Kidney (tissue), 13 donors: ENCODE measurements at regions not wholly inside any gene's neighbourhood (a gene's known extent, or its start where the extent isn't known, plus 50 kb on each side); places are given as distances from the start of the nearest gene placed in this dataset.

ENCODE experiments used
- DNase-seq, 5 donors: peaks; one replicate each; pipeline ENCODE4 v3.0.0-alpha.2; 2013 to 2020
- FAIRE-seq: peaks from 2 replicates; lab custom pipeline; 2012; peaks lifted over from hg19 to GRCh38; lab: Jason Lieb, UNC
- H3K27ac ChIP-seq, 2 donors: one replicate each; pipeline ENCODE4 v1.7.0; 2013; ENCODE audit warnings: low read depth in 2 of 2, low read length in 2 of 2, inconsistent platforms in 1 of 2
- H3K27me3 ChIP-seq: one replicate; pipeline ENCODE4 v1.7.1; 2013; ENCODE audit warnings: low read length, inconsistent platforms; ENCODE audit not compliant: control insufficient read depth, insufficient read depth
- H3K36me3 ChIP-seq, 3 donors: one replicate each; pipeline versions ENCODE4 v1.7.0 to v1.7.1; 2013; ENCODE audit warnings: low read length in 3 of 3, control low read depth in 1 of 3, inconsistent platforms in 1 of 3; ENCODE audit not compliant: insufficient read depth in 3 of 3, control insufficient read depth in 2 of 3
- H3K4me1 ChIP-seq, 3 donors: one replicate each; pipeline versions ENCODE4 v1.7.0 to v1.7.1; 2013; ENCODE audit warnings: low read length in 3 of 3, inconsistent platforms in 1 of 3, low read depth in 1 of 3; ENCODE audit not compliant: control insufficient read depth in 2 of 3, insufficient read depth in 2 of 3
- H3K4me3 ChIP-seq, 3 donors: one replicate each; pipeline versions ENCODE4 v1.7.0 to v1.8.1; 2013; ENCODE audit warnings: low read length in 3 of 3, control low read depth in 1 of 3, inconsistent platforms in 1 of 3
- H3K9ac ChIP-seq, 3 donors: one replicate each; pipeline versions ENCODE4 v1.7.0 to v1.7.1; 2013; ENCODE audit warnings: low read length in 3 of 3, control low read depth in 1 of 3, inconsistent platforms in 1 of 3
- H3K9me3 ChIP-seq, 3 donors: one replicate each; pipeline versions ENCODE4 v1.7.0 to v1.7.1; 2013; ENCODE audit warnings: low read length in 3 of 3, control low read depth in 1 of 3, inconsistent platforms in 1 of 3; ENCODE audit not compliant: control insufficient read depth in 2 of 3, insufficient read depth in 1 of 3
- intact Hi-C: fragments of 100-400 bp; cut with DNase I; formaldehyde crosslinking; loops from one replicate; pipeline ENCODE4 v1.11.1; 2022
- TF ChIP-seq, protein P1 (sequence below): IDR thresholded peaks from 3 replicates; pipeline ENCODE4 v1.5.1; 2012; ENCODE audit warnings: mild to moderate bottlenecking, moderate library complexity, borderline replicate concordance; ENCODE audit not compliant: insufficient read depth; ENCODE audit errors: extremely low read depth
- donor health status: control.
- donor health status: control.
- donor health status: control.
- donor health status: control.
- donor health status: control.
- donor health status: DM: yes; HTN: yes; CAD: no.
- donor health status: Normal renal cell carcinoma (clear cell type).

DNA sequence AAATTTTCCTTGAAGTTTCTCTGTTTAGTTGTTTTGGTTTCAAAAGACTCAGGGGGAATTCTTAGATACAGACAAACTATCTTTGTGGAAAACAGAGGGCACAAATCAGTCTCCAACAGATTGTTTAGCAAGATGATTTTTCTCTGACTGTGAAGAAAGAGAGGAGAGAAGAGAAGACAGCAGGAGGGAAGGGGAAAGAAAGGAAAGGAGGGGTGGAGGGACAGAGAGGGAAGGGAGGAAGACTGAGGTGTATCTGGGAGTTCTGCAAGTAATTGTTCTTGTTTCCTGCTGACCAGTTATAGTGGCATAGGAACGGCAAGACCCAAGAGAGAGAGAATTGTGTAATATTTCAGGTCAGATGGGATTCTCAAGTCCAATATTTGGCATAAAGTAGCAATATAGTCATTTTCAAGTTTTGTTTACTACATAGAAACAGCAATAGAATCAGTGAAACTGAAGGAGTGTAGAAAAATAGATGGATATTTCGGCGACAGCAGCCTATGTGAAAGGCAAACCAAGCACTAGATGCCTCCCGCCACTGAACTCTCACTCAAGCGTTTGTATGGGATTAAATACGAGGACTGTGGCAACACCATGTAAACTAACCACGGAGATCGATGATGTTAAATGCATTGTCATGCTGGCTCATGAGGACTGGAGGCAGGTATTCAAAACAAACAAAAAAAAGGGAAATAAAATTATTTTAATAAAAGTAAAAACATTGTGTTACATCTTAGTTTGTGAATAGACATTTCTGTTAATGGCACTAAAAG lies 342.5 kb downstream of the SLC16A7 start:
- Histone ChIP-seq H3K9ac (no peak overlapping the region), H3K27me3 (no peaks in the 10 kb centered on the region), H3K27ac (no peak overlapping the region), H3K4me3 (no peak overlapping the region), H3K4me1 (no peaks in the 10 kb centered on the region), H3K9me3 (no peaks in the 10 kb centered on the region), H3K36me3 (no peaks in the 10 kb centered on the region)
- TF ChIP-seq, protein P1, sequence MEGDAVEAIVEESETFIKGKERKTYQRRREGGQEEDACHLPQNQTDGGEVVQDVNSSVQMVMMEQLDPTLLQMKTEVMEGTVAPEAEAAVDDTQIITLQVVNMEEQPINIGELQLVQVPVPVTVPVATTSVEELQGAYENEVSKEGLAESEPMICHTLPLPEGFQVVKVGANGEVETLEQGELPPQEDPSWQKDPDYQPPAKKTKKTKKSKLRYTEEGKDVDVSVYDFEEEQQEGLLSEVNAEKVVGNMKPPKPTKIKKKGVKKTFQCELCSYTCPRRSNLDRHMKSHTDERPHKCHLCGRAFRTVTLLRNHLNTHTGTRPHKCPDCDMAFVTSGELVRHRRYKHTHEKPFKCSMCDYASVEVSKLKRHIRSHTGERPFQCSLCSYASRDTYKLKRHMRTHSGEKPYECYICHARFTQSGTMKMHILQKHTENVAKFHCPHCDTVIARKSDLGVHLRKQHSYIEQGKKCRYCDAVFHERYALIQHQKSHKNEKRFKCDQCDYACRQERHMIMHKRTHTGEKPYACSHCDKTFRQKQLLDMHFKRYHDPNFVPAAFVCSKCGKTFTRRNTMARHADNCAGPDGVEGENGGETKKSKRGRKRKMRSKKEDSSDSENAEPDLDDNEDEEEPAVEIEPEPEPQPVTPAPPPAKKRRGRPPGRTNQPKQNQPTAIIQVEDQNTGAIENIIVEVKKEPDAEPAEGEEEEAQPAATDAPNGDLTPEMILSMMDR = no peak
- no peak for DNase-seq
- no peak for FAIRE-seq
- intact Hi-C loops = no loop called here

DNA sequence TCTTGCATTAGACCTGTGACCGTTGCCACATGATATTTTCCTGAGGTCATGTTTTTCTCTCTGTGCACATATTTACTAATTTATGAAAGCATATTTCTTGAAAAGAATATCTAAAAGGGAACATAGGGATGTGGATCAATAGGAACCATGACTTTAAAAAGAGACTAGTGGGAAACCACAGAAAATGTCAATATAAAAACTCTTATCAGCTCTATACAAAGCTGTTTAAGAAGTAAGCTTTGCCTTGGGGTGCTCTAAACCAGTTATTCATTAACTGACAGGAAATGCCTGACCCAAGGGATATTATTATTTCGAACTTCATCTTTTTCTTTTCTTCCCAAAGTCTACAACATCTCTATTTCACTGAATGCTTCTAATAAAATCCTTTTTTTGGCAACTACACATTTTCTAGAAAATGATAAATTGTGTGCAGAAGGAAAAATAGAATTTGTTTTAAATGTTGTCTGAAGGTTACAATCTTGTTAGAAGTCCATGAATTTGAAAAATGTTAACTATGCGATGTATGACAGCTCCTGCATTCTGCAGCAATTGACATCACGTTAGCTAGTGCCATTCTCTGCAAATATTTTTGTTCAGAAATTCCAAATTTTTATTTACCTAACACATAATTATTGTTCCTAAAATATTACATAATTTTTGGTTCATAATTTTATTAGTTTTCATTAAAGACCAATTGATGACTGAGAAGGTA lies 345.0 kb downstream of the SLC16A7 start:
- H3K36me3 ChIP-seq = no peaks in the 10 kb centered on the region
- H3K4me1 ChIP-seq = no peaks in the 10 kb centered on the region
- FAIRE-seq = no peak
- H3K4me3 ChIP-seq = no peak overlapping the region
- no peak overlapping the region for H3K27ac ChIP-seq
- no peaks in the 10 kb centered on the region for H3K9me3 ChIP-seq
- intact Hi-C loops = no loop called here
- H3K9ac ChIP-seq = no peak overlapping the region
- TF ChIP-seq, protein P1 = no peak
- H3K27me3 ChIP-seq = no peaks in the 10 kb centered on the region
- DNase-seq = peak in 1 of 5 donors; percentile 12

- Histone ChIP-seq H3K36me3 (no peaks in the 10 kb centered on the region), H3K4me1 (no peaks in the 10 kb centered on the region), H3K27ac (no peak overlapping the region), H3K27me3 (no peaks in the 10 kb centered on the region), H3K4me3 (no peak overlapping the region), H3K9me3 (no peaks in the 10 kb centered on the region), H3K9ac (no peak overlapping the region)
- FAIRE-seq (no peak), DNase-seq (no peak)
- intact Hi-C loops = no loop called here
- TF ChIP-seq, protein P1 = no peak
Observed at GRCh38 chr12:59941461-59941860, 345.6 kb downstream of the SLC16A7 start.
